ENCODE measurements at regions not wholly inside any gene's neighbourhood (a gene's known extent, or its start where the extent isn't known, plus 50 kb on each side); places are given as distances from the start of the nearest gene placed in this dataset.

GRCh38 chr11:25625094-25625493, 706.8 kb upstream of the ANO3 start:
- TF ChIP-seq CTCF (IDR thresholded peaks at IDR 0.05) (no peak), POLR2A (IDR thresholded peaks at IDR 0.05) (no peak)
